CD4-positive, alpha-beta T cell treated with Interleukin-17A for 4 hours (primary cell): ENCODE measurements at regions not wholly inside any gene's neighbourhood (a gene's known extent, or its start where the extent isn't known, plus 50 kb on each side); places are given as distances from the start of the nearest gene placed in this dataset.
"Not testable (repeated sequence)": the region's sequence is repeated elsewhere in the genome, so short reads cannot be mapped to it uniquely, and the experiment has no call there.

Source experiments
- DNase-seq: peaks from one replicate; pipeline ENCODE4 v3.0.0-alpha.2; 2020; ENCODE audit warnings: mixed read lengths

GRCh38 chr1:79702336-79702999, 695.9 kb upstream of the ADGRL4 start:
- DNase-seq, result not testable (repeated sequence)

- DNase-seq, result no peak
Measured at GRCh38 chr1:79695138-79695537, 688.6 kb upstream of the ADGRL4 start.

GRCh38 chr1:79694241-79694640, 687.7 kb upstream of the ADGRL4 start:
- no peak for DNase-seq

- DNase-seq, result no peak
Measured at GRCh38 chr1:79693441-79694114, 687.0 kb upstream of the ADGRL4 start.

GRCh38 chr1:79692519-79692918, 686.0 kb upstream of the ADGRL4 start:
- DNase-seq, result no peak

- DNase-seq, result no peak
Measured at GRCh38 chr1:79688932-79689331, 682.4 kb upstream of the ADGRL4 start.

- DNase-seq, result no peak
Measured at GRCh38 chr1:79683420-79683819, 676.9 kb upstream of the ADGRL4 start.

- no peak for DNase-seq
Measured at GRCh38 chr1:79682478-79682877, 675.9 kb upstream of the ADGRL4 start.

GRCh38 chr1:79681382-79681781, 674.9 kb upstream of the ADGRL4 start:
- DNase-seq, result no peak

GRCh38 chr1:79679916-79680315, 673.4 kb upstream of the ADGRL4 start:
- no peak for DNase-seq

GRCh38 chr1:79667848-79668696, 661.5 kb upstream of the ADGRL4 start:
- DNase-seq, result no peak

GRCh38 chr1:79667166-79667565, 660.6 kb upstream of the ADGRL4 start:
- DNase-seq, result no peak

- DNase-seq, result no peak
Measured at GRCh38 chr1:79663916-79664315, 657.4 kb upstream of the ADGRL4 start.

- no peak for DNase-seq
Measured at GRCh38 chr1:79662596-79662995, 656.1 kb upstream of the ADGRL4 start.

- DNase-seq, result no peak
Measured at GRCh38 chr1:79660129-79660528, 653.6 kb upstream of the ADGRL4 start.

- DNase-seq, result no peak
Measured at GRCh38 chr1:79657951-79658658, 651.6 kb upstream of the ADGRL4 start.

- DNase-seq, result no peak
Measured at GRCh38 chr1:79655876-79656275, 649.3 kb upstream of the ADGRL4 start.

GRCh38 chr1:79652426-79652825, 645.9 kb upstream of the ADGRL4 start:
- DNase-seq, result no peak

- no peak for DNase-seq
Measured at GRCh38 chr1:79648126-79648525, 641.6 kb upstream of the ADGRL4 start.

- DNase-seq, result no peak
Measured at GRCh38 chr1:79646880-79647279, 640.4 kb upstream of the ADGRL4 start.

- DNase-seq, result no peak
Measured at GRCh38 chr1:79638382-79638781, 631.9 kb upstream of the ADGRL4 start.

- no peak for DNase-seq
Measured at GRCh38 chr1:79633456-79633855, 626.9 kb upstream of the ADGRL4 start.

GRCh38 chr1:79629414-79629813, 622.9 kb upstream of the ADGRL4 start:
- no peak for DNase-seq
